ENCODE measurements at regions not wholly inside any gene's neighbourhood (a gene's known extent, or its start where the extent isn't known, plus 50 kb on each side); places are given as distances from the start of the nearest gene placed in this dataset.

GRCh38 chr2:102979429-102979828, 217.6 kb downstream of the TMEM182 start:
- no peak overlapping the region for H2AFZ ChIP-seq (ENCODE audit: low read length)
- H3K27ac ChIP-seq (ENCODE audit: insufficient read depth, low read length): no peak overlapping the region
- no peak for DNase-seq (ENCODE audit: low read depth in 2 of 2)
- no peak overlapping the region for H3K4me2 ChIP-seq (ENCODE audit: extremely low read depth, insufficient read depth, low read length)
- no peaks in the 10 kb centered on the region for H3K79me2 ChIP-seq (ENCODE audit: control insufficient read depth, insufficient read depth, low read length)
- H3K9ac ChIP-seq (ENCODE audit: insufficient read depth, low read length): no peak overlapping the region
- no peaks in the 10 kb centered on the region for H3K4me1 ChIP-seq (ENCODE audit: control insufficient read depth, extremely low read depth, insufficient read depth, low read length)
- H3K36me3 ChIP-seq (ENCODE audit: control insufficient read depth, insufficient read depth, low read length): no peaks in the 10 kb centered on the region
- H3K27me3 ChIP-seq (ENCODE audit: control insufficient read depth, insufficient read depth, low read length): no peaks in the 10 kb centered on the region
- no peak for TF ChIP-seq EZH2 (IDR thresholded peaks at IDR 0.05; ENCODE audit: low read length, missing control alignments)
- TF ChIP-seq CTCF (conservative IDR thresholded peaks at IDR 0.05 in 1 of 2, IDR thresholded peaks at IDR 0.05 in 1 of 2; ENCODE audit: low read depth in 1 of 2, low read length in 2 of 2): no peak
- H3K4me3 ChIP-seq (replicated peaks in 1 of 4; ENCODE audit: control extremely low read depth in 1 of 4, insufficient read depth in 1 of 4, low read depth in 3 of 4, low read length in 4 of 4): no peak overlapping the region
- H4K20me1 ChIP-seq (ENCODE audit: control insufficient read depth, extremely low read depth, insufficient read depth, low read length): no peaks in the 10 kb centered on the region
- H3K9me3 ChIP-seq (ENCODE audit: control insufficient read depth, insufficient read depth, low read depth, low read length): no peaks in the 10 kb centered on the region

DNA sequence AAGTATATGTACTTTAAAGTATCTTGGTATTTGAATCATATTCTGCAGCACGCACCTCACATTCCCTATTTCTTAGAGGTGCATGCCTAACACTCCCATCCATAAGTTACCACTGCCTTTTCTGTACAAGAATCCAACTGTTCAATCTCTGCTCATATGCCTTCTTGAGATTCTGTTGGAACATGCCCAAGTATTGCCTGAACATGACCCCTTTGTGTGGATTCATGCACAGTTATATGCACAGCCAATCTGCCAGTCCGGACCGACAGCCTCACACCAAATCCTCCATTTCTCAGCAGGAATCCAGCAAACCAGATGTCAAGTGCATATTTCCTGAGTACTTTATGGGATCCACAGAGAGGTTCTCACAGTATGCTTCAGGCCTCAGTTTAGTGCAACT, 222.0 kb downstream of the TMEM182 start:
- no peaks in the 10 kb centered on the region for H3K36me3 ChIP-seq (ENCODE audit: control insufficient read depth, insufficient read depth, low read length)
- DNase-seq (ENCODE audit: low read depth in 2 of 2): no peak
- no peak overlapping the region for H3K27ac ChIP-seq (ENCODE audit: insufficient read depth, low read length)
- H4K20me1 ChIP-seq (ENCODE audit: control insufficient read depth, extremely low read depth, insufficient read depth, low read length): no peaks in the 10 kb centered on the region
- no peak overlapping the region for H3K9ac ChIP-seq (ENCODE audit: insufficient read depth, low read length)
- no peaks in the 10 kb centered on the region for H3K4me1 ChIP-seq (ENCODE audit: control insufficient read depth, extremely low read depth, insufficient read depth, low read length)
- H3K4me2 ChIP-seq (ENCODE audit: extremely low read depth, insufficient read depth, low read length): no peak overlapping the region
- no peak overlapping the region for H2AFZ ChIP-seq (ENCODE audit: low read length)
- no peak for TF ChIP-seq EZH2 (IDR thresholded peaks at IDR 0.05; ENCODE audit: low read length, missing control alignments)
- TF ChIP-seq CTCF (conservative IDR thresholded peaks at IDR 0.05 in 1 of 2, IDR thresholded peaks at IDR 0.05 in 1 of 2; ENCODE audit: low read depth in 1 of 2, low read length in 2 of 2): no peak
- H3K4me3 ChIP-seq (replicated peaks in 1 of 4; ENCODE audit: control extremely low read depth in 1 of 4, insufficient read depth in 1 of 4, low read depth in 3 of 4, low read length in 4 of 4): no peak overlapping the region
- H3K27me3 ChIP-seq (ENCODE audit: control insufficient read depth, insufficient read depth, low read length): no peaks in the 10 kb centered on the region
- no peaks in the 10 kb centered on the region for H3K79me2 ChIP-seq (ENCODE audit: control insufficient read depth, insufficient read depth, low read length)
- H3K9me3 ChIP-seq (ENCODE audit: control insufficient read depth, insufficient read depth, low read depth, low read length): no peaks in the 10 kb centered on the region

DNA sequence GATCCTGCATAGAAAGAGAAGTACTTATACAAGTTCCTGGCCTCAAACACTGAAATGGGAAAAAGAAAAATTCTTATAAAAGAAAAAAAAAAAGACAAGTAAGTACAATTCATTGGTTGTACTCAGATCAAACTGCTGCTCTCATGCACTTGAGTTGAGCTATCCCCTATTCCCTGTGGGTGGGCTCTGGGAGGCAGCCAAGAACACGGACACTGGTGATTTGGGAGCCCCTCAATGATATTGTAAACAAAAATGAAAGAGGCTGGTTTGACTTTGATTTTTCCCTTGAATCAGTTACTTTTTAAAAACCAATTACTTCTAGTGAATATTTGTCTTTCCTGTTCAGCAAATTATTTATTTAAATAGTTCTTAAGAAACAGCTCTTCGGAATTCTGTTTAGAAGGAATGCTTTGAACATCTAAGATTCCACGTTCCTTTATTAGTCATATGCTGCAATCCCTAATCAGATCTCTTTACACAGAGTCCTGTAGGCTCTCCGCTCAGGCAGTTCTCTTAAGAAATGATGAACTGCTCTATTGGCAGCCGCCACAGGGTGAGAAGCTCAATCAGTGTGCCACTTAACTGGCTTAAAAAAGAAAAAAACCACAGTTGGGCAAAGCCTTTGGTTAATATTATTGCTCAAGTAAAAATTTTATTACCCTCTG, 225.1 kb downstream of the TMEM182 start:
- Histone ChIP-seq H2AFZ (ENCODE audit: low read length) (no peak overlapping the region), H3K9ac (ENCODE audit: insufficient read depth, low read length) (no peak overlapping the region), H3K36me3 (ENCODE audit: control insufficient read depth, insufficient read depth, low read length) (no peaks in the 10 kb centered on the region), H3K27me3 (ENCODE audit: control insufficient read depth, insufficient read depth, low read length) (no peaks in the 10 kb centered on the region), H3K27ac (ENCODE audit: insufficient read depth, low read length) (no peak overlapping the region), H3K9me3 (ENCODE audit: control insufficient read depth, insufficient read depth, low read depth, low read length) (no peaks in the 10 kb centered on the region), H3K4me1 (ENCODE audit: control insufficient read depth, extremely low read depth, insufficient read depth, low read length) (no peaks in the 10 kb centered on the region), H3K79me2 (ENCODE audit: control insufficient read depth, insufficient read depth, low read length) (no peaks in the 10 kb centered on the region), H3K4me2 (ENCODE audit: extremely low read depth, insufficient read depth, low read length) (no peak overlapping the region), H3K4me3 (replicated peaks in 1 of 4; ENCODE audit: control extremely low read depth in 1 of 4, insufficient read depth in 1 of 4, low read depth in 3 of 4, low read length in 4 of 4) (no peak overlapping the region), H4K20me1 (ENCODE audit: control insufficient read depth, extremely low read depth, insufficient read depth, low read length) (no peaks in the 10 kb centered on the region)
- TF ChIP-seq EZH2 (IDR thresholded peaks at IDR 0.05; ENCODE audit: low read length, missing control alignments) (no peak), CTCF (conservative IDR thresholded peaks at IDR 0.05 in 1 of 2, IDR thresholded peaks at IDR 0.05 in 1 of 2; ENCODE audit: low read depth in 1 of 2, low read length in 2 of 2) (no peak)
- DNase-seq (ENCODE audit: low read depth in 2 of 2): peak in 1 of 2 donors; percentile 6

Measured in fibroblast of lung (primary cell).